Glomerular visceral epithelial cell (primary cell): ENCODE measurements at regions not wholly inside any gene's neighbourhood (a gene's known extent, or its start where the extent isn't known, plus 50 kb on each side); places are given as distances from the start of the nearest gene placed in this dataset.
A peak's percentile ranks its signal among the peaks of the same experiment; 100 is the strongest.

ENCODE experiments used
- DNase-seq: peaks from one replicate; pipeline ENCODE4 v3.0.0-alpha.2; 2016; ENCODE audit errors: extremely low spot score

DNA sequence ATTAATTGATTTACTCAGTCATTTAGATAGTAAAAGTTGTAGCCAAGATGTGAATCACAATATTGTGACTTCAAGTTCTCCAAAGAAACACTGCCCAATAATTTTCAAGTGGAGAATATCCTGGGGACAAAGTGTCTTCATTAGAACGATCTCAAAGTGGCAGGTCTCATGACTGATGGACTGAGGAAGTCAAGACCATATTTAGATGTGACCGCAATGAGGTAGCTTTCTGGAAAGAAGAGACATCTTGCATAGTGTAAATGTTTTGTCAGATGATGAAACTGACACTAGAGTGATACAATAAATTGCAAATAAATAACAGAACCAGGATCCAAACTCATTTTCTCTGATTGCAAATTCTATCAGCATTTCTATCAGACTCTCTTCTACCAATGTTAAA is 1476.9 kb downstream of the EFNB2 start:
- no peak for DNase-seq

DNA sequence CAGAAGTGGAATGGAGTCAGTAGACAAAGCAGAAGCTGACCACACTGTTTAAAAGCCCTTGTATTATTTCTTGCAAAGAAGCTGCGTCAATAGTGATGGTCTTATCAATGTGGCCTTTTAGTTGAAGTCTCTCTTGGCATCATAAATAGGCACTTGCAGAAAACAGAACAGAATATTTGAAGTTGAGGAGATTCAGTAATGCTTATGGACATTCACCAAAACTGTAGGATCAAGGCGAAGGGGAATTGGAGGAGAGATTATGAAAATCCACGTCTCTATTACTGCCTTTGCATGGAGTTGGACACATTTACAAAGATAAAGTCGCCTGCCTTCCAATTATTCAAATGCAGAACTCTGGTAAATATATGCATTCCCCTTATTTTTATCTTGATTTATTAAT is 1482.8 kb downstream of the EFNB2 start:
- DNase-seq = no peak

DNA sequence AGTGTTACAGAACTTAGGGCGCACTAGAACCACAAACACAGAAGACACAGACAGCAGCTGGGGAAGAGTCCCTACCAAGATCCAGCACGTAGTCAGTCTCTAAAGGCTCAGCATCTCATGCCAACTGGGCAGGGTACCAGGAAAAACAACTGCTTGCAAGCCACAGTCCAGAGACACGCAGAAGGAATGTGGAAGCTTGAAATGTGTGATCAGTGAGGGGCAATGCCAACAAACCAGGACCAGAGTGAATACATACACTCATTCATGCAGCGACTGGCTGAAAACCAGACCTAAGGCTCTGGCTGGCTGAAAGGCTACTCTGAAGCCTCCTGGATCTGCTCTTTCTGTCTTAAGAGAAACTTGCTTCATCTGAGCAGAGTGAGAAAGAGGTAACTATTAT is 1484.8 kb downstream of the EFNB2 start:
- peak; percentile 20 for DNase-seq

DNA sequence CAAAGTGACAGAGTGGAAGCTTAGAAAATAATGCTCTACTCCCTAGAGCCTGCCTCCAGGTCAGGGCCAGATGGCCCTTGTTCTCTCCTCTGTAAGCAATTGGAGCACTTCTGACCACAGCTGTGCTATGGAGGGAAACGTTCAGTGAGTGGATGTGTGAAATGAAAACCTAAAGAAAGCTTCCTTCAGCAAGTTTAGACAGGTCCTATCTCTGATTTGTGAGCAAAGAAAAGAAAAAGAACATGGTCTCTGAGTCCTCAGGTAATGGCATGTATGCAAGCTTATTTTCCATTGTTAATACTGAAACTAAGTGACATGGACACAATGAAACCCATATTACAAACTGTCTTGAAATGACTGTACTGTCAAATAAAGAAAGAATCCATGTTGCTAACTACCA is 1486.8 kb downstream of the EFNB2 start:
- no peak for DNase-seq

DNA sequence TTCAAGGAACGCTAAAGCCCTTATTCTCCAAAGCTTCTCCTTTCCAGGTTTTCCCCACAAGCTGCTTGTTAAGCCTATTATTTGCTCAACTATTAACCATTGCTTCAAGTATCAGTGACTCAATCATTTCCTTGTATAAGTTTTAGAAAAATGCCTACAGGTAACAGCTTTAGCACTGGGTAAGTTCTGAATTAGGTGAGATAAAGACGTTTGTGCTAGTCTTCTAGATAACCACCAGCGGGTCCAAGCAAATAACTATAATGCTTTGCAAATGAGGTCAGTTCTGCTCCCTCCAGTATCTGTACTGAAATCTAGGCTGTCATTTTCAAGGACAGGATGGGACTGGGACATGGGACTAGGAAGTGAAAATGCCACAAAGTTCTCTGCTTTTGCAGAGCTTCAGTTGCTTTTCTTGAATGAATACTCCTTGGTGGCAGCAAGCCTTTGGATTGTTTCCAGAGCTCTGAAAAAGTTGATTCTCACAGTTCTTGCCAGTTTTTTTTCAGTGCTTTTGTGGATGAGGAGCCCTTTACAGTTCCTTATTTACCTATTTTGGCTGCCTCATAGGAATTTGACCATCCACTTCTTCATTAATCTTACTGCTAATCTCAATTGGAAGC is 1487.7 kb downstream of the EFNB2 start:
- DNase-seq = no peak

DNA sequence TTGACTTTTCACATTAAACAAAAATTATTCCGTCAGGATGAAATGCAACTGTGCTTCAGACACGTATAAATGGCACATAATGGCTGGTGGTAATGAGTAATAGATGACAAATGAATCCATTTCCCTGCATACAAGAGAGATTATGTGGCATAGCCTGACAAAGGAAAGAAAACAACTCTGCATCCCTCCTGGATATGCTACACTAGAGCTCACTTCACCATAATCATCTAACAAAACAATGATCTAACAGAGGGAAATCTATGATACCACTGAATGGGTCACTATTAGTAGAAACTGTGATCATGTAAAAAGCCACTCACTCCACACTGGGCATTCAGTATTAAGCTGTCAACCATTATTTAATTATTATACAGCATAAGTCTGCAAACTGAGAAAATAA is 1498.4 kb downstream of the EFNB2 start:
- DNase-seq = peak; percentile 31

DNA sequence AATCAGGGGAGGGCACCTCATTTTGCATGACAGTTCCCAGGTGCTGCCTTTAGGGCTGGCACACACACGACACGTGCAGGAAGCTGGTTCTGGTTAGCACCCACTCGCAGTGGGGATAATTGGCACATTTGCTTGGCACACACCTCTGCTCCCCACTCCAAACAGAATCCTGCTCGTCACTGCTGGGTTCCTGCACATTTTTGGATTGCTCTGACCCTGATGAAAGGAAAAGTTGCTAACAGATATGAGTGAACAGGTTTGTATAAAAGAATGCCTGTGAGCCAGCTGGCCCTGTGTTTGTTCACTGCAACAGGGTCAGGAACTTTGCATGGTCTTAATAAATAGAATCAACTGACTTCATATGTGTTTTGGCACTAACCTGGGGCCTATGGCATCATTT is 1500.4 kb downstream of the EFNB2 start:
- DNase-seq = no peak

DNA sequence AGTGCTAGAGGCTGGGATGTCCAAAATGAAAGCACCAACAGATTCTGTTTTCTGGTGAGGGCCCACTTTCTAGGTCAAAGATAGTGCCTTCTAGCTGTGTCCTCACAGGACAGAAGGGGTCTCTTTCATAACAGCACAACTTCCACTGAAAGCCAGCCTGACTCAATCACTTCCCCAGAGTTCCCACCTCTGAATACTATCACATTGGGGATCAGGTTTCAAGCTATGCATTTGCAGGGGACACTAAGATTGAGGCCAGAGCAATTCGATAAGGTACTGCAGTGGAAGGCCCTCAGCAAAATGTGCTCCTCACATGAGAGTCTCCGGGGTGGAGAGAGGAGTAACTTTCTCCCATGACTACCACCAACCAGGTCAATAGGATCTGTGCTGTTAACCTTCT is 1501.5 kb downstream of the EFNB2 start:
- DNase-seq = no peak

DNA sequence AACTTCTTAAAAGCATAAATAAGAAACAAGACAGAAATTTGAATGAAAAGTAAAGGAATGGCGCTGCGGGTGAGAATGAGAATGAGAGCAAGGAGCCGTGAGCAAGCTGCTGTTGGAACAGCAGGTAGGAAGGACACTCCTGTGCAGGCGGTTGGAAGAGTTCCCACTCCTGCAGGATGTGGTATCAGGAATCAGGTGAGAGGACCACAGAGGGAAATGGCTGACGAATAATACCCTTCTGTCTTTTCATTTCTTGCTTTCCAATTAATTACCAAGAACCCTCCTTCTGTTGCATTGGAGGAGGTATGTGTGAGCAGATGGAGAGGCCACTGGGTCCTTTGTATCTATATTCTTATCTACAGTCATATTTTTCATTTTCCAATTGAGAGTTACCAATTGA is 1504.2 kb downstream of the EFNB2 start:
- DNase-seq = no peak

DNA sequence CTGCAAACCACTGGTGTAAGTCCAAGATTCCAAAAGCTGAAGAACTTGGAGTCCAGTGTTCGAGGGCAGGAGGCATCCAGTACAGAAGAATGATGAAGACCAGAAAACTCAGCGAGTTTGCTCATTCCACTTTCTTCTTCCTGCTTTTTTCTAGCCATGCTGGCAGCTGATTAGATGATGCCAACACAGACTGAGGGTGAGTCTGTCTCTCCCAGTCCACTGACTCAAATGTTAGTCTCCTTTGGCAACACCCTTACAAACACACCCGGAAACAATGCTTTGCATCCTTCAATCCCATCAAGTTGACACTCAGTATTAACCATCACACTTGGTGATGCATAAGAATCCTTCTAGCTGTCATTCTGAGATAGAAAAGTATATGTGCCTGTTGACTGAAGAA is 1504.6 kb downstream of the EFNB2 start:
- no peak for DNase-seq

DNA sequence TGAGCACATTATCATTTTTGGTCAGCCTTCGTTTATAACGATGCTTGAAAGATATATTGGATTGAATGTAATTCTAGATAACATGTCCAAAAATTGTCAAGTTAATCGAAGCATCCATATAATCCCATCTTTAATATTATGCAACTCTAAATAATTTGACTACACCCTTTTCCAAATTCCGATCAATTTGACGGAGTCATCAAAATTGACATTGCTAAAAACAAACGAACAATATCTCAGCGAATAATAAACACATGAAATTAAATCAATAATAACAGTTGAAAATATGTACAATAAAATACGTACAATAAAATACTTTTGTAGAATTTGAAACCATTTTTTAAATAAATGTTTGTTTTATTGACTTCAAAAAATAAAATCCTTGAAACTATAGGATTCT is 1516.4 kb downstream of the EFNB2 start:
- DNase-seq = no peak

DNA sequence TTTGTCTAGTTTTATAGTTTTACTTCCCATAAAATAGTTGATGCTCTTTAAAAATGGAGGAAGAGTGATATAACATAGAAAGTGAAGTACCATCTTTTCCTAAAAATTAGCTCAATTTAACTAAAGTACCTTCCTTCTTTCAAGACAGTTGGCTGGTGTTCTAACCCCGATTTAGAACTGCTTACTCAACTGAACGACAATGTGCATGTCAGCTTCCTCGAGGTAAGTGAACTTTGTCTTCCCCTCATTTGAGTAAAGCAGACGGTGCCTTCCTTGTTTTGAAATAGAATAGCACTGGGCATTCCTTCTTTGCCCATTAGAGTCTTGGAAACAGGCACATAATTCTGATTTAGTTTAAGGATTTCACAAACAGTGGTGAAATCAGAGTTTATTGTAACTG is 1519.2 kb downstream of the EFNB2 start:
- DNase-seq = no peak

DNA sequence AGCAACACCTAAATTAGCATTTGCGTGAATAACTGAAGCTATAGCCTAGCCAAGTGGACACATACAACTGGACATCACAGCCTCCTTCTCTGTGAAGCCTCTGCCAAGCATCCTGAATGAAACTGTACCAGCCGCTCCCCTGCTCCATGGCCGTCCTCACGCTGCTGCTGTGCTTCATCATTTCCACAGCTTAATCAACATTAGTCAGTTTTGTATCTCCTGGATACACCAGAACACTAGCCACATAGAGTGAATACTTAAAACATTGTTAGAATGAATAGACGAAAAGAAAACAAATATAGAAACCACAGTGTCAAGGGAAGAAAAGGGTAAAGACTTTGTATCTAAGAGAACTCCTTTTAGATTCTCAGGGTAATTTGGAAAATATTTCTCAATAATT is 1526.9 kb downstream of the EFNB2 start:
- DNase-seq = no peak

DNA sequence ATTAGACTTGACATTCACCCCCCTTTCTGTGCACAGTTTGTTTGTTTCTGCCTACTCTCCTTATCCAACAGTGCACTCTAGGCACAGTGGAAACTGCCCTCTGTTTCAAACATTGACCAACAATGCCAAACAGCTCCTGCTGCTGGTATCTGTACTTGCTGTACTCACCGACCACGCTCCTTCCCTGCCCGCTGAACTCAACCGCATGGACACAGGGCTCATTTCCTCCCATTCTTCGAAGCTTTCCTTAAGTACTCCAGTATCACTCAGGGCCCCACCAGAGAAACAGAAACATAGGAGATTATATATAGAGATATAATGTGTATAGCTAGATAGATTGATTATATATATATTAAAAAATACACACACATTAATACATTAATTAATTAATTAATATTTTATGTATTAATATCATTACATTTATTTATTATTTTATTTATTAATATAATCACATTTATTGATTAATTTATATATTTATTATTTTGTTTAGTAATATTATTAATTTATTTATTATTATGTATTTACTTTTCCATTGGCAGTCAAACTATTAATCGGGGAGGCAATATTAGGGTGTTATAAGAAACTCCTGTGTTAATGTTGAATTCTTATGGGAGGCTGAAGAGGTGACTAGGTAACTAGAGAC is 1528.2 kb downstream of the EFNB2 start:
- DNase-seq = no peak

DNA sequence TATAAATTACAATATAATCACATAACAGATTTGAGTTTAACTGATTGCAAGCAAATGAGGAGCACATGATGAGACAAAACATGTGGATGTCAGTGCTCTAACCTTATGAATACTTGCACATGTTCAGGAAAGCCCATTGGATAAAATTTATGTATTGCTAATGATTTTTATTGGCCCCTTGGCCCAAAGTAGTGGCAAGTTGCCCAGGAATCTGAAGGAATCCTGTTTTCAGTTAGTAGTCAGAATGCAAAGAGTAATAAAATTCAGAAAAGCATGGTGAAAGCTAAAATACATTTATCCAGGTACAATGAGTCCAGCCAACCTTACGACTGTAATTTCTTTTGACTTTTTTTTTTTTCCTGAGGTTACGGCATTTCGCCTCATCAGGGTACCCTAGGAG is 1539.4 kb downstream of the EFNB2 start:
- no peak for DNase-seq

DNA sequence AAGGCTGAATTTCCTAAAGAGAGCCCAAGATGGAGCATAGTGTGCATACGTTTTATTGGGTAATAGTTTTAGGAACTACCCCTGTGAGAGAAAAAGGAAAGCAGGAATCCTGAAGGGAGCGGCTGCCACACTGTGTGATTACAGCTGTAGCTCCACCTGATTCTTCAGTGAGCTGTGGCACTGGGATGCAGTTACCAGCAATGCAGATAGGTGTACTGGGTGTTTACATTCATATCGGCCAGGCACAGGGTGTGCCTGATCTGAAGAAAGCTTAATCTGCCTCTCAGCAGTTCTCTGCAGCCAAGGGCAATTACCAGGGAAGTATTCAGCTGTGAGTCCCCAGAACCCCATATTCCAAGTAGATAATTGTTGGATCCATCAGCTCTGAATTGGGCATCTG is 1541.8 kb downstream of the EFNB2 start:
- no peak for DNase-seq

DNA sequence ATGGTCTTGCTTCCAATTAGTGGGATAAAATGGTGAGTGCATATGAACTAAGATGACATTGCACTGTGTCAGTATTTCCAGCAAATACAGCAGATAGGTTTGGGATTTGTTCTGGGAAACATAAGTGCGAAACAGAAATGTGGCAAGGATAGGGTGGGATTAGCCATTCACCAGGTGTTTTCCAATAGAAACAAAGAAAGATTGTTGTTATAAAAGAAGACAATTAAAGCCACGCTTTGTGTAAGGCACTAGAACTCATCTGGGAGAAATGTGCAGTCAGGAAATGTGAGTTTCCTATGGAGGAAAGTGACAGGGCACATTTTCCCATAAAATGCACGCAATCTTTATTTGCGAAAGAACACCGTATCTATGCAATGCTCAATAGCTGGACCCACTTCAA is 1547.8 kb downstream of the EFNB2 start:
- no peak for DNase-seq

DNA sequence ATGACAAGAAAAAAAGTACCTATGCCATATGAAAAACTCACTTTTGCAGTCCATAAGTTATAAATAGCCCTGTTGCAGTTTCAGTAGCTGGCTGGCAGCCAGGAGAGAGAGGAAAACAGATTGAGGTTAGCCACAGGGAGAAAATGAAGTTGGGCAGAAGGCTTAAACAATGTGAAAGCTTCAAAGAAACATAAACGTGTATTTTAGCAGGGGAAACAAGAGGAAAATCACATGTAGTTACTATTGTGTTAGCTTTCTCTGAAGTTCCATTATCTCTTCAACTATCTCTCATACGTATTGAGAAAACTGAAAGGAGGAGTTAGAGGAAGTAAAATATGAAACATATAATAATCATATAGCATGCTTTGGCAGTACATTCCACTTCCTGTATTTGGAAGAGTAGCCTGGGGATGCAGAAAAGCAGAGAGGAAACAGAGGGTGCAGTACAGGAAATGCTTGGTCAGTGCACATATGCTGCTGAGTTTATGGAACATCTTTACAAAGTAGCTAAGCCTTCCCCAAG is 1551.1 kb downstream of the EFNB2 start:
- DNase-seq = peak; percentile 64

DNA sequence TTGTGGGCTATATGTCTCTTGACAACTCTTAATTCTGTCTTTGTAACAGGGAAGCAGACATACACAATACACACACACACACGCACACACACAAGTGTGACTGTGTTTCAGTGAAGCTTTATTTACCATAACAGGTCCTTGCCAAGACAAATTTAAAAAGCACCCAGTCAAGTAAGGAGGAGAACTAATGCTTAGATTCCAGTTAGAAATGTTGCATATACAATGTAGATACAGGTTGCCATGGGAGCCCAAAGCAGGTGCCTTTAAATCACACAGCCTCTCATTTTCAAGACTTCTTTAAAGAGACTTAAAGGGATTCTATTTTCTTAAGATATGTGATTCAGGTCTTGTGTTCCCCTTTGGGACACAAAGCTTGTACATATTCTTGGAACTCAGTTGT is 1551.9 kb downstream of the EFNB2 start:
- no peak for DNase-seq

DNA sequence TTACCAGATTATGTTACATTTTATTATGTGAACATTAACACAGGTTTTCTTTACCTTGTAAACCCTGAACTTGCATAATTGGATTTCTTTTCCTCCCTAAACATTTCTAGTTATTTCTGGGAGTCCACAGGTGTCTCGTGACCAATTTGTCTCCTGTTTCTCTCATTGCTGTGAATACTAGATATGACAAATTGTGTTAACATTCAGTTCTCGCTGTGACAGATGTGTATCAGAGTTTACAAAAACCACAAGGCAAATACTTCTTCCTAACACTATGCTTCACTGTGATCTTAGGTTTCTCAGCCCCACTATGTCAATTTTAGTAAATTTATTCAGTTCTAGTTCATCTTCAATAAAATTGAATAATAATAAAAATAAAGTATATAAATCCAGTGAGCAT is 1554.9 kb downstream of the EFNB2 start:
- DNase-seq = no peak

DNA sequence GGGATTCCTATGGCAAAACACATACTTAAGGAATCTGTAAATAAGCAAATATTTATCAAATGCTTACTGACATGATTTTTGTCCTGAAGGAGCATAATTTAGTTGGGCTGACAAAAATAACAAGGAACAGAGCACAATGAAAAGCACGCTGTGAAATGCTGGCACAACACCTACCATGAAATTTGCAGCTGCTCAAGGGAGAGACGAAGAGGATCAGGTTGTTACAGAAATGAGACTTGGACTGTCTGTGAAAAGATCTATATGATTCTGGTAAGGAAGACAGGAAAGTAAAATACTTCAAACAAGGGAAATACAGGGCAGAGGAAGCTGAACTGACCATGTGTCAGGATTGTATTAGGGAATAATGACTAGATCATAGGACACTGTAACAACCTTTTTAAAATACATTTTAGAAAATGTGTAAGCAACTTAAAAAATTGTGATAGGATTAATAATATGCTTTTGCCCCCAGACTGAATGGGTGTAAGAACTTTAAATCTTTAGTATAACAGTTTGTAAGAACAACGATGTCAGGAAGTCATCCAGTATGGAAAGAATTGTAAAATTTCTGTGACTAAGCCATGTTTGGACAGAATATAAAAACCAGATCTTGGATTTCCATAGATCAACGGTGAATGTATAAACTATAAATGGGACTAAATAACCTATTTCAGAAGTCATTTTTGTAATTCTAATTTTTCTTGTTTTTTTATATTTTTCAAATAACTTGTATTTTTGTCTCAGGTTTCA is 1556.0 kb downstream of the EFNB2 start:
- no peak for DNase-seq

DNA sequence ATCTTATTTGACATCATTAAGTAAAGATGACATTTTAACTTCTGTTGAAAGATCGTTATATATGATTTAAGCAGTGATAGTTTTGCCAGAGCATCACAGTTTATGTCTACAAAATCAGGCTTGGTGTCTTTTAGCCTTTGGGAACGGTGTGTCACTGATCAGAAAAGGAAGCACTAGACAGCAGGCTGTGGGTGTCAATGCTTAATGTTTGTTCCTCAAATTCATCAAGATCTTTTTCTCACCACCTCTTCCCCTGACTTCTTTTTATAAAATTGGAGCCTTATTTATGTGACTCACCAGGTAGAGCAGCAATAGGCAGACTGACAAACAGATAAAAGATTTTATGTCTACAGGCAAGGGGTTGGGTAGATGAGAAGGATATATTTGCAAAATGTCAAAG is 1558.5 kb downstream of the EFNB2 start:
- no peak for DNase-seq

DNA sequence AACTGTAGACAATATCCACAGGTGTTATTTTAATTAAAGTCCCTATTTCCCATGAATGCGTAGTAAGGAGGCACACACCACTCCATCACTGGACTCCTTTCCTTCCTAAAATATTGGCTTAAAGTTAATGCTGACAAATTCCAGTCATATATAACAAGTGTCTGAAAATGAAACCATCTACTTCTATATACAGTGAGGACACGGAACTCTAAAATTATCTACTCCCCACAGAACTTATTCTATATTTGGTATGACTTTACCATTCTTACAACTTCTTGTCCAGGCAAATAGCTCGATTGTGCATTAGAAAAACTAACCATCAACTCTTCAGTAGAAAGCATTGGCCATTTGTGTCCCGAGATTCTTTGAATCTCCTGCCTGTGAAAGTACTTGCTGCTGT is 1560.2 kb downstream of the EFNB2 start:
- no peak for DNase-seq
